ENCODE measurements at regions not wholly inside any gene's neighbourhood (a gene's known extent, or its start where the extent isn't known, plus 50 kb on each side); places are given as distances from the start of the nearest gene placed in this dataset.

- no peak for TF ChIP-seq CTCF (IDR thresholded peaks at IDR 0.05; ENCODE audit: low read depth, low read length, poor library complexity, severe bottlenecking)
- no peak for TF ChIP-seq EZH2phosphoT487 (IDR thresholded peaks at IDR 0.05; ENCODE audit: borderline replicate concordance, low read length)
These were observed 121.5 kb upstream of the NR3C2 start for GRCh38 chr4:148563684-148564083.
